MM.1S (cell line): ENCODE measurements at regions not wholly inside any gene's neighbourhood (a gene's known extent, or its start where the extent isn't known, plus 50 kb on each side); places are given as distances from the start of the nearest gene placed in this dataset.
A peak's percentile ranks its signal among the peaks of the same experiment; 100 is the strongest.

Experiments
- DNase-seq: peaks from one replicate; pipeline ENCODE4 v3.0.0-alpha.2; 2015
- H2AFZ ChIP-seq: fragments of 300-600 bp; sonication (generic); 2 replicates; pipeline ENCODE4 v1.6.0; 2016; ENCODE audit warnings: antibody characterized with exemption, low read length
- H3F3A ChIP-seq: fragments of 300-600 bp; sonication (generic); 2 replicates; pipeline ENCODE4 v1.6.1; 2016; ENCODE audit warnings: mild to moderate bottlenecking, antibody characterized with exemption, low read length, moderate library complexity, mixed read lengths; ENCODE audit not compliant: insufficient read depth
- H3K27ac ChIP-seq: fragments of 300-600 bp; sonication (generic); 2 replicates; pipeline ENCODE4 v1.5.1; 2016; ENCODE audit warnings: mild to moderate bottlenecking, low read length
- H3K27me3 ChIP-seq: fragments of 300-600 bp; sonication (generic); replicated peaks from 2 replicates; pipeline ENCODE4 v1.6.0; 2016; ENCODE audit warnings: low read length; ENCODE audit not compliant: insufficient read depth
- H3K36me3 ChIP-seq: fragments of 300-600 bp; sonication (generic); replicated peaks from 2 replicates; pipeline ENCODE4 v1.6.1; 2016; ENCODE audit warnings: mild to moderate bottlenecking, low read length, mixed read lengths; ENCODE audit not compliant: insufficient read depth
- H3K4me1 ChIP-seq: fragments of 300-600 bp; sonication (generic); 2 replicates; pipeline ENCODE4 v1.6.1; 2016; ENCODE audit warnings: low read length, mixed read lengths
- H3K4me2 ChIP-seq: fragments of 300-600 bp; sonication (generic); 2 replicates; pipeline ENCODE4 v1.6.0; 2016; ENCODE audit warnings: low read depth, low read length
- H3K4me3 ChIP-seq: fragments of 300-600 bp; sonication (generic); 2 replicates; pipeline ENCODE4 v1.5.1; 2016; ENCODE audit warnings: low read length, mixed read lengths
- H3K79me2 ChIP-seq: fragments of 300-600 bp; sonication (generic); 2 replicates; pipeline ENCODE4 v1.6.1; 2016; ENCODE audit warnings: mixed run types, low read length, mixed read lengths
- H3K9ac ChIP-seq: fragments of 300-600 bp; sonication (generic); 2 replicates; pipeline ENCODE4 v1.6.1; 2016; ENCODE audit warnings: low read length, mixed read lengths
- H3K9me2 ChIP-seq: fragments of 300-600 bp; sonication (generic); replicated peaks from 2 replicates; pipeline ENCODE4 v1.6.1; 2016; ENCODE audit warnings: mild to moderate bottlenecking, low read length, mixed read lengths; ENCODE audit not compliant: insufficient read depth
- H3K9me3 ChIP-seq: fragments of 300-600 bp; sonication (generic); replicated peaks from 2 replicates; pipeline ENCODE4 v1.6.1; 2016; ENCODE audit warnings: mild to moderate bottlenecking, low read length, mixed read lengths; ENCODE audit not compliant: insufficient read depth
- H4K20me1 ChIP-seq: fragments of 300-600 bp; sonication (generic); 2 replicates; pipeline ENCODE4 v1.6.1; 2016; ENCODE audit warnings: mild to moderate bottlenecking, low read length, moderate library complexity, mixed read lengths; ENCODE audit not compliant: insufficient read depth
- CTCF ChIP-seq: fragments of 300-600 bp; sonication (generic); IDR thresholded peaks from 2 replicates; pipeline ENCODE4 v1.5.1; 2016; ENCODE audit warnings: antibody characterized with exemption, low read length, mixed read lengths
- EZH2 ChIP-seq: fragments of 300-600 bp; sonication (generic); optimal IDR thresholded peaks from 2 replicates; pipeline ENCODE3; 2017; ENCODE audit warnings: low read depth, mild to moderate bottlenecking, antibody characterized with exemption, low read length, mixed read lengths
- EZH2phosphoT487 ChIP-seq: fragments of 300-600 bp; sonication (generic); IDR thresholded peaks from 2 replicates; pipeline ENCODE4 v1.6.1; 2018; ENCODE audit warnings: antibody characterized with exemption, low read length

DNA sequence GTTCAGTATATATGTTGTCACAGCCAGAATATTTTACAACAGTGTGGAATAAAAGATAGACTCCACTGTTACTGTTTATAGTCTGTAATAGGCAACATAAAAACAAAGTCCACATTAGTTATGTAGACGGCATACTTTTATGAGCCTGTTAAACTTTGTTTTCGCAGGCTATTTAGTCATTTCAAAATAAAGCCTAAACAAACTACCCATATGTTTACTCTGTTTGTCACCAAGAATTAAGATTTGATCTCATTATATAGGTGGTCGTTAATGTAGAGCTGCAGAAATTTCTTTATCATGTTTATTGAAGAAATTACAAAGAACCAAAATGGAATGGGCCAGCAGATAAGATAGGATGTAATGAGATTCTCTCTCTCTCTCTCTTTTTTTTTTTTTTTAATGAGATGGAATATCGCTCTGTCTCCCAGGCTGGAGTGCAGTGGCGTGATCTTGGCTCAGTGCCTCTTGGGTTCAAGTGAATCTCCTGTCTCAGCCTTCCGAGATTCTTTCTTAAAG lies 943.8 kb upstream of the SOX9 start:
- no peaks in the 10 kb centered on the region for H3K4me1 ChIP-seq
- TF ChIP-seq EZH2phosphoT487, result no peak
- TF ChIP-seq EZH2, result no peak
- TF ChIP-seq CTCF, result no peak
- no peak overlapping the region for H3K9ac ChIP-seq
- no peak for DNase-seq
- H3F3A ChIP-seq, result no peaks in the 10 kb centered on the region
- H3K36me3 ChIP-seq, result no peaks in the 10 kb centered on the region
- H3K27ac ChIP-seq, result no peak overlapping the region
- no peak overlapping the region for H3K4me2 ChIP-seq
- no peak overlapping the region for H2AFZ ChIP-seq
- H3K27me3 ChIP-seq, result no peaks in the 10 kb centered on the region
- no peaks in the 10 kb centered on the region for H3K9me3 ChIP-seq
- H3K79me2 ChIP-seq, result no peaks in the 10 kb centered on the region
- no peaks in the 10 kb centered on the region for H4K20me1 ChIP-seq
- H3K4me3 ChIP-seq, result no peak overlapping the region
- 0 out of 2 replicates have a peak, but pooled peaks cover 3% of the 10 kb centered on the region for H3K9me2 ChIP-seq

DNA sequence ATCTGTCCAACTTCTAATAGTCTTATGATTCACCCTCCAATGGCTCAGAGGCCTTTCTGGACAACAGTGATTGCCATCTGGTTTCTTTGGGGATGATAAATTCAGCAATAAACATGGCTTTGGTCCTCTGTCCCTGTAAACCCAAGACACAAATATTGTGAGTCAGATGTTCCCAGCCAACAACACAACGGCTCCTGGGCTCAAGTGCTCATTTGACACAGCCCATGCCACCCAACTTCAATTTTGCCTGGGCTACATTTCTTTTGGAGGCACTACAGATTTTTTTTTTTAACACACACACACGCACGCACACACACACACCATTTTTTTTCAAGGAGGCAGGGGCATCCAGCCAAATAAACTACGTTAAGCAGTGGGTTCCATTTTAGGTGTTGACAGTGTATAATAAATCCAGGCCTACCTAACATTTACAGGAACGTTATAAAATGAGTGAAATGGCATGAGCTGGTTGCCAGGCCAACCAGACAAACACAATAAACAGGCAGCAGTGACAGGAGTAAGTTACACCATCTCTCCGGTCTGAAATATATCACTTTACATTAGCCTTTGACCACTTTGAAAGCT lies 939.9 kb upstream of the SOX9 start:
- Histone ChIP-seq H3K9me2 (0 out of 2 replicates have a peak, but pooled peaks cover 3% of the 10 kb centered on the region), H3K79me2 (no peaks in the 10 kb centered on the region), H4K20me1 (no peaks in the 10 kb centered on the region), H3F3A (no peaks in the 10 kb centered on the region), H3K36me3 (no peaks in the 10 kb centered on the region), H3K4me3 (no peak overlapping the region), H3K4me2 (no peak overlapping the region), H3K9me3 (no peaks in the 10 kb centered on the region), H2AFZ (no peak overlapping the region), H3K27me3 (no peaks in the 10 kb centered on the region), H3K4me1 (no peaks in the 10 kb centered on the region), H3K9ac (no peak overlapping the region), H3K27ac (no peak overlapping the region)
- no peak for DNase-seq
- TF ChIP-seq EZH2 (no peak), EZH2phosphoT487 (no peak), CTCF (no peak)

DNA sequence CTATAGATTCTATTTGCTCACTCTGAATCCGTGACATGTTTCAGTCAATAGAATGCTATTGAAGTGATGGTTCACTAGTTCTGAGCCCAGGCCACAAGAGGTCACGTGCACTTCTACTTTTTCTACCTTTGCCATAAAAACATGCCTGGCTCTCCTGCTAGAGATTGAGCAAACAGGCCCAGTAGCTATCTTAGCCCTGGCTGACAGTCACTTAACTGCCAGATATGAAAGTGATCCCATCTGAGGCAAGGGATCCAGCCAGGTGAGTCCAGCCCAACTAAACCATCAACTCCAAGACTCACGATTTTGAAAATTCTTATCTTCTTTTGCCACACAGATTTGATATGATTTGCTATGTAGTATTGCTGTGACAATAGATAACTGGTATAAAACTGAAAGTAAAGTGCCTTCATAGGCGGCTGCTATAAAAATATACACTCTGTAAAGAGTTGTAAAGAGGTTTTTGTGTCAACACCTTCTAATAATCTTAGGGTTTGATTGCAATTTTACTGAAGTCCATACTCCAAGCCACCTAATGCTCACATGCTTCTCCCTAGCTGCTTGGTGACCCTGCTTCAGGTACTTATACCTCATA lies 937.7 kb upstream of the SOX9 start:
- no peak for DNase-seq
- no peak overlapping the region for H3K9ac ChIP-seq
- H3K4me3 ChIP-seq, result no peak overlapping the region
- H3K27ac ChIP-seq, result no peak overlapping the region
- no peak overlapping the region for H2AFZ ChIP-seq
- no peaks in the 10 kb centered on the region for H3K9me3 ChIP-seq
- H3K36me3 ChIP-seq, result no peaks in the 10 kb centered on the region
- TF ChIP-seq EZH2 (no peak), CTCF (no peak), EZH2phosphoT487 (no peak)
- H4K20me1 ChIP-seq, result no peaks in the 10 kb centered on the region
- H3K27me3 ChIP-seq, result no peaks in the 10 kb centered on the region
- H3K79me2 ChIP-seq, result no peaks in the 10 kb centered on the region
- no peaks in the 10 kb centered on the region for H3F3A ChIP-seq
- H3K9me2 ChIP-seq, result 0 out of 2 replicates have a peak, but pooled peaks cover 3% of the 10 kb centered on the region
- H3K4me2 ChIP-seq, result peak overlapping the region; percentile 8; the same call in 1 of the 2 replicates
- no peaks in the 10 kb centered on the region for H3K4me1 ChIP-seq
